OCI-LY7 (cell line): ENCODE measurements at regions not wholly inside any gene's neighbourhood (a gene's known extent, or its start where the extent isn't known, plus 50 kb on each side); places are given as distances from the start of the nearest gene placed in this dataset.

Experiments used
- BruUV-seq: library from RNA; stranded (reverse); fragments of 400-500 nt; replicated peaks from 2 replicates; lab custom pipeline; 2021; lab: Mats Ljungman, UMichigan
- CTCF ChIA-PET: fragments of 300-600 bp; sonication (Branson Sonifier 250); formaldehyde crosslinking; loops from one replicate; lab custom pipeline; 2022; ENCODE audit warnings: antibody characterized with exemption; ENCODE audit not compliant: unreplicated experiment; lab: Charles Lee
- POLR2A ChIA-PET: fragments of 300-600 bp; sonication (Branson Sonifier 250); formaldehyde crosslinking; loops from one replicate; lab custom pipeline; 2022; ENCODE audit warnings: antibody characterized with exemption; lab: Charles Lee
- DNase-seq: peaks from one replicate; pipeline ENCODE4 v3.0.0-alpha.2; 2015; ENCODE audit warnings: low spot score
- H2AFZ ChIP-seq: fragments of 200-600 bp; sonication (generic), shearing (Covaris generic); 2 replicates; pipeline ENCODE4 v1.6.1; 2014; ENCODE audit warnings: mild to moderate bottlenecking, antibody characterized with exemption, low read length, moderate library complexity
- H3K27ac ChIP-seq: fragments of 200-600 bp; sonication (generic); 2 replicates; pipeline ENCODE4 v1.5.1; 2014; ENCODE audit warnings: mixed run types, low read depth, mild to moderate bottlenecking, moderate library complexity, low read length, inconsistent platforms; ENCODE audit not compliant: poor library complexity, severe bottlenecking
- H3K36me3 ChIP-seq: fragments of 200-600 bp; sonication (generic); 2 replicates; pipeline ENCODE4 v1.6.1; 2014; ENCODE audit warnings: mild to moderate bottlenecking, antibody characterized with exemption, low read length, moderate library complexity, mixed read lengths; ENCODE audit not compliant: insufficient read depth
- H3K4me1 ChIP-seq: fragments of 200-600 bp; sonication (generic); 2 replicates; pipeline ENCODE4 v1.5.1; 2014; ENCODE audit warnings: mild to moderate bottlenecking, low read length; ENCODE audit not compliant: insufficient read depth, poor library complexity, severe bottlenecking
- H3K4me2 ChIP-seq: fragments of 200-600 bp; sonication (generic); 2 replicates; pipeline ENCODE4 v1.6.1; 2014; ENCODE audit warnings: mild to moderate bottlenecking, low read length
- H3K4me3 ChIP-seq: fragments of 200-600 bp; sonication (generic); 2 replicates; pipeline ENCODE4 v1.5.1; 2014; ENCODE audit warnings: mild to moderate bottlenecking, low read depth, low read length; ENCODE audit not compliant: poor library complexity, severe bottlenecking
- H3K79me2 ChIP-seq: fragments of 200-600 bp; sonication (generic); 2 replicates; pipeline ENCODE4 v1.6.1; 2016; ENCODE audit warnings: low read depth, mild to moderate bottlenecking, low read length, moderate library complexity, mixed read lengths; ENCODE audit not compliant: insufficient read depth
- H3K9me2 ChIP-seq: fragments of 200-600 bp; sonication (generic); 2 replicates; pipeline ENCODE4 v1.6.1; 2016; ENCODE audit warnings: mild to moderate bottlenecking, low read length, mixed read lengths; ENCODE audit not compliant: insufficient read depth
- H3K9me3 ChIP-seq: fragments of 200-600 bp; sonication (generic); 2 replicates; pipeline ENCODE4 v1.6.1; 2014; ENCODE audit warnings: mild to moderate bottlenecking, mixed run types, low read length, mixed read lengths
- H4K20me1 ChIP-seq: fragments of 200-600 bp; sonication (generic); 2 replicates; pipeline ENCODE4 v1.6.1; 2014; ENCODE audit warnings: mild to moderate bottlenecking, antibody characterized with exemption, low read length, moderate library complexity, mixed read lengths; ENCODE audit not compliant: insufficient read depth
- EZH2phosphoT487 ChIP-seq: fragments of 200-600 bp; sonication (generic); IDR thresholded peaks from 2 replicates; pipeline ENCODE4 v1.6.1; 2018; ENCODE audit warnings: low read depth, borderline replicate concordance, mild to moderate bottlenecking, mixed run types, antibody characterized with exemption, low read length, moderate library complexity, mixed read lengths
- intact Hi-C: fragments of 100-400 bp; cut with micrococcal nuclease; formaldehyde crosslinking; loops from one replicate; pipeline ENCODE4 v1.10.0; 2022; ENCODE audit not compliant: unreplicated experiment
- TF ChIP-seq, protein P1 (sequence below): fragments of 200-600 bp; sonication (generic); conservative IDR thresholded peaks from 2 replicates; pipeline ENCODE4 v1.5.1; 2014; ENCODE audit warnings: mild to moderate bottlenecking, antibody characterized with exemption, low read length, moderate library complexity, mixed read lengths

DNA sequence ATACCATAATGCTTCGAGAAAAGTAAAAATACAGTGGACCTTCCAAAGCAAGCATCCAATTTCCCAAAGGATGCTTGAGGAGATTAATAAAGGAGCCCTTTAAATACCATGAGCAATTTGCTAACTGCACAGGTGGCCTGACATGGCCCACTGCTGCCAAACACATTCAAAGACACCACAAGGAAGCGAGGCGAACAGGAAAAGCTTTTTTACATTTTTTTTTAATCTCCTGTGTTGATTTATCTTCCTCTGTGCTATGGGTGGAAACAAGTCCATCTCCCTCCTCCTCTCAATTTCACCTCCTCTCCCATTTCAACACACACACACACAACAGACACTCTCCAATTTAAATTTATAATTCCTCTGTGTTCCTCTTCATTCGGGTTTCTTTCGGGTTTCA lies 243.4 kb downstream of the IGSF11 start:
- H3K79me2 ChIP-seq, result no peaks in the 10 kb centered on the region
- H3K9me3 ChIP-seq, result no peaks in the 10 kb centered on the region
- no peaks in the 10 kb centered on the region for H4K20me1 ChIP-seq
- no peak for DNase-seq
- no peak overlapping the region for H3K27ac ChIP-seq
- TF ChIP-seq, protein P1, sequence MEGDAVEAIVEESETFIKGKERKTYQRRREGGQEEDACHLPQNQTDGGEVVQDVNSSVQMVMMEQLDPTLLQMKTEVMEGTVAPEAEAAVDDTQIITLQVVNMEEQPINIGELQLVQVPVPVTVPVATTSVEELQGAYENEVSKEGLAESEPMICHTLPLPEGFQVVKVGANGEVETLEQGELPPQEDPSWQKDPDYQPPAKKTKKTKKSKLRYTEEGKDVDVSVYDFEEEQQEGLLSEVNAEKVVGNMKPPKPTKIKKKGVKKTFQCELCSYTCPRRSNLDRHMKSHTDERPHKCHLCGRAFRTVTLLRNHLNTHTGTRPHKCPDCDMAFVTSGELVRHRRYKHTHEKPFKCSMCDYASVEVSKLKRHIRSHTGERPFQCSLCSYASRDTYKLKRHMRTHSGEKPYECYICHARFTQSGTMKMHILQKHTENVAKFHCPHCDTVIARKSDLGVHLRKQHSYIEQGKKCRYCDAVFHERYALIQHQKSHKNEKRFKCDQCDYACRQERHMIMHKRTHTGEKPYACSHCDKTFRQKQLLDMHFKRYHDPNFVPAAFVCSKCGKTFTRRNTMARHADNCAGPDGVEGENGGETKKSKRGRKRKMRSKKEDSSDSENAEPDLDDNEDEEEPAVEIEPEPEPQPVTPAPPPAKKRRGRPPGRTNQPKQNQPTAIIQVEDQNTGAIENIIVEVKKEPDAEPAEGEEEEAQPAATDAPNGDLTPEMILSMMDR, result no peak
- no peak for TF ChIP-seq EZH2phosphoT487
- H3K9me2 ChIP-seq, result no peaks in the 10 kb centered on the region
- no peaks in the 10 kb centered on the region for H3K36me3 ChIP-seq
- H3K4me3 ChIP-seq, result no peak overlapping the region
- BruUV-seq, result no TSS peak
- ChIA-PET CTCF (no interaction called here), POLR2A (no interaction called here)
- intact Hi-C loops, result no loop called here
- no peaks in the 10 kb centered on the region for H3K4me1 ChIP-seq
- H3K4me2 ChIP-seq, result no peak overlapping the region
- H2AFZ ChIP-seq, result no peak overlapping the region

DNA sequence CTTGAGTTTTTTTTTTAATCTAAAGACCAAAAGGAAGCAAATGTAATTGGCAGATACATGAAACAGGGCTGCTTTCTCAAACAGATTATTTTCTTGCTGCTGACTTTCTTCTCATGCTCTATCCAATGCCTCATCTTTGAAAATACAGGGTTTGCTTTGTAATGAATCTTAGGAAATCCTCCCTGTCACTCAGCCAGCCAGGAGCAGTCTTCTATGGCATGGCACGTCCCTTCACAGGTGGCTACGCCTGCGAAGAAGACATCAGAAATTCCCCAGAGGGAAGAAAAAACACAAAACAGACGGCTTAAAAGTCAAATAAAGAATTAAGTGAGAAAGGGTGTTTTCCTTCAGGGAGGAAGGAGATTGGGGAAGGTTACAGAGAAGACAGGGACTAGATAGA lies 242.5 kb downstream of the IGSF11 start:
- intact Hi-C loops, result no loop called here
- Histone ChIP-seq H3K36me3 (no peaks in the 10 kb centered on the region), H4K20me1 (no peaks in the 10 kb centered on the region), H3K79me2 (no peaks in the 10 kb centered on the region), H3K4me1 (no peaks in the 10 kb centered on the region), H3K4me3 (no peak overlapping the region), H3K9me3 (no peaks in the 10 kb centered on the region), H3K9me2 (no peaks in the 10 kb centered on the region), H2AFZ (no peak overlapping the region), H3K27ac (no peak overlapping the region), H3K4me2 (no peak overlapping the region)
- DNase-seq, result no peak
- ChIA-PET POLR2A (interaction anchor here (0.6 to 1.1 kb wide), 2 partner anchors 9 to 18 kb away, joined by 3 read pairs; no protein-coding TSS in a partner anchor), CTCF (no interaction called here)
- BruUV-seq, result no TSS peak
- TF ChIP-seq, protein P1, result no peak
- TF ChIP-seq EZH2phosphoT487, result no peak

DNA sequence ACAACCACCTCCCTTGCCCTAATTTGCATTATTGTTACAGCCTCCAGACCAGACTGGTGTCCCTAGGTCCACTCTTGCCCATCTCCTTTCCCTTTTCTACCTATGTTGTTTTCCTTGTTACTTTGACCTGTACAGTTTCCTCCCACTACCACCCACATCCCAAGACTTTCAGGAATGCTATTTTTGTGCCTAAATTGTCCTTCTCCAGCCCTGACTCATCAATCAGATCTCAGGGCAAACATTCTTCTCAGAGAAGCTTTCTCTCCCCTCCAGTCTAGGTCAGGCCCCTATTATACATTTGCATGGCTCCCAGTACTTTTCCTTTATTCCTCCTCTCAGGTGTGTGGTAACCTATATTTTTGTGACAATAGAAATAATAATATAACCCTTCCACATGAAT lies 241.5 kb downstream of the IGSF11 start:
- CTCF ChIA-PET, result no interaction called here
- Histone ChIP-seq H3K4me3 (no peak overlapping the region), H3K4me2 (no peak overlapping the region), H3K79me2 (no peaks in the 10 kb centered on the region), H3K9me3 (no peaks in the 10 kb centered on the region), H3K4me1 (no peaks in the 10 kb centered on the region), H3K27ac (no peak overlapping the region), H3K9me2 (no peaks in the 10 kb centered on the region), H4K20me1 (no peaks in the 10 kb centered on the region), H2AFZ (no peak overlapping the region), H3K36me3 (no peaks in the 10 kb centered on the region)
- no peak for TF ChIP-seq EZH2phosphoT487
- no TSS peak for BruUV-seq
- intact Hi-C loops, result no loop called here
- POLR2A ChIA-PET, result interaction anchor here (0.6 kb wide), 2 partner anchors 431 to 831 kb away, joined by 3 to 6 read pairs; no protein-coding TSS in a partner anchor
- no peak for DNase-seq
